NB4 (cell line): ENCODE measurements at regions not wholly inside any gene's neighbourhood (a gene's known extent, or its start where the extent isn't known, plus 50 kb on each side); places are given as distances from the start of the nearest gene placed in this dataset.

ENCODE experiments used
- DNase-seq: peaks from one replicate; pipeline ENCODE4 v3.0.0; 2010; ENCODE audit warnings: low read depth
- H3K4me3 ChIP-seq: one replicate; pipeline ENCODE4 v1.5.1; 2011; ENCODE audit warnings: mild to moderate bottlenecking, low read depth, low read length, moderate library complexity
- MYC ChIP-seq: IDR thresholded peaks from 2 replicates; pipeline ENCODE4 v1.6.1; 2011; ENCODE audit warnings: low read depth, low read length
- POLR2A ChIP-seq: IDR thresholded peaks from 2 replicates; pipeline ENCODE4 v1.6.1; 2011; ENCODE audit warnings: mild to moderate bottlenecking; ENCODE audit not compliant: insufficient read length; ENCODE audit errors: extremely low read depth
- TF ChIP-seq, protein P1 (sequence below): IDR thresholded peaks from one replicate; pipeline ENCODE4 v1.5.1; 2012; ENCODE audit warnings: low read depth, low read length
- TF ChIP-seq, protein P2 (sequence below): IDR thresholded peaks from 2 replicates; pipeline ENCODE4 v1.6.1; 2011; ENCODE audit warnings: low read depth, low read length

DNA sequence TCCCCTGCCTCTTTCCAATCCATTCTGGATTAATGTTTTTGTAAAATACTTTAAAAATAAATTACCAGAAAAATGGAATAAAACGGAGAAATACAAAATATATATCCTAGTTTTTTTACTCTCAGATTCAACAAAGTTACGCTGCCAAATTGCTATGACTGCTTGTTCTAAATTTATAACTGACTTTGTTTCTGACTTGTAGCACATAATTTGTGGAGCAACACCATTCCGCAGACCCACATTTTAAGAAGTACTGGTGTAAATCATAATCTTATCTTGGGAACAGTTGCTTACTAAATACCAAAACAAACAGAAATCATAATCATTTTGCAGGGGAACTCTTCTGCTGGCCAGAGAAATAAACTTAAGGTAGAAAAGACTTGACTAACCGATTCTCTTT lies 339.4 kb upstream of the CBLB start:
- no peak for DNase-seq
- no peak overlapping the region for H3K4me3 ChIP-seq
- TF ChIP-seq, protein P1, sequence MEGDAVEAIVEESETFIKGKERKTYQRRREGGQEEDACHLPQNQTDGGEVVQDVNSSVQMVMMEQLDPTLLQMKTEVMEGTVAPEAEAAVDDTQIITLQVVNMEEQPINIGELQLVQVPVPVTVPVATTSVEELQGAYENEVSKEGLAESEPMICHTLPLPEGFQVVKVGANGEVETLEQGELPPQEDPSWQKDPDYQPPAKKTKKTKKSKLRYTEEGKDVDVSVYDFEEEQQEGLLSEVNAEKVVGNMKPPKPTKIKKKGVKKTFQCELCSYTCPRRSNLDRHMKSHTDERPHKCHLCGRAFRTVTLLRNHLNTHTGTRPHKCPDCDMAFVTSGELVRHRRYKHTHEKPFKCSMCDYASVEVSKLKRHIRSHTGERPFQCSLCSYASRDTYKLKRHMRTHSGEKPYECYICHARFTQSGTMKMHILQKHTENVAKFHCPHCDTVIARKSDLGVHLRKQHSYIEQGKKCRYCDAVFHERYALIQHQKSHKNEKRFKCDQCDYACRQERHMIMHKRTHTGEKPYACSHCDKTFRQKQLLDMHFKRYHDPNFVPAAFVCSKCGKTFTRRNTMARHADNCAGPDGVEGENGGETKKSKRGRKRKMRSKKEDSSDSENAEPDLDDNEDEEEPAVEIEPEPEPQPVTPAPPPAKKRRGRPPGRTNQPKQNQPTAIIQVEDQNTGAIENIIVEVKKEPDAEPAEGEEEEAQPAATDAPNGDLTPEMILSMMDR: no peak
- TF ChIP-seq MYC (no peak), POLR2A (no peak)
- TF ChIP-seq, protein P2, sequence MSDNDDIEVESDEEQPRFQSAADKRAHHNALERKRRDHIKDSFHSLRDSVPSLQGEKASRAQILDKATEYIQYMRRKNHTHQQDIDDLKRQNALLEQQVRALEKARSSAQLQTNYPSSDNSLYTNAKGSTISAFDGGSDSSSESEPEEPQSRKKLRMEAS: no peak

DNA sequence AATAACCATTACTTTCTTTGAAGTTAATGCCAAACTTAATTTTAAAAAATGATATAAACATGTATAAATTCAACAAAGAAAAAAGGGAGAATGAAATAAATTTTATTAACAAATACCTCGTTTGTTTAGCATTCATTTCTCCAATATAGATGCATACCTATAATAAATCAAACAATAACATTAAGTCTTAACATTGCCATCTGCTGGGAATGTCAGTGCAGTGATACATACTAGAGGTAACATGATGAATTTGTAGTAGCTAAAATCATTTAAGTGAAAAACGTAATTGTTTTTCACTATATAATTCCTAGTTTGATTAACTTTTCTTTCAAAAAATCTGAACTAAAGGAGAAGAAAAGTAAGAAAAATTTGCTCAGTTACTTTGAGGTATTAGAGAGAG lies 340.2 kb upstream of the CBLB start:
- H3K4me3 ChIP-seq: no peak overlapping the region
- no peak for DNase-seq
- TF ChIP-seq POLR2A: no peak
- TF ChIP-seq, protein P1: no peak
- TF ChIP-seq MYC: no peak
- TF ChIP-seq, protein P2: no peak

DNA sequence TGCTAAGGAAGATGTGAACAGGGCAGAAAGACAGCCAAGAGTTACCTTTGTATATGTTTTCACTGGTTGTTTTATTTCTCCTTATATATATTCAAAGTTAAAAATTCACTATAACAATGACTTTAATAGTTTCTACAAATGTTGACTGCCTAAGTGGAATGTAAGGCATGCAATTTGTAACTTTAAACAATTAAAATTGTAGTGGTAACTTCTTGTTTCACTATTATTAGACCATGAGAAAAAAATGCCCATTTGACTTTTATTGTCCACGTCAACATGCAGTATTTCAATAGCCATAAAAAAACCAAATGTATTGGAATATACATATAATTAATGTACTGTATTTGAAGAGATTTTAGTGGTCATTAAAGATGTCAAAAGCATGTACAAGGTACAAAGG lies 340.7 kb upstream of the CBLB start:
- no peak overlapping the region for H3K4me3 ChIP-seq
- DNase-seq: no peak
- TF ChIP-seq, protein P1: no peak
- no peak for TF ChIP-seq MYC
- TF ChIP-seq, protein P2: no peak
- TF ChIP-seq POLR2A: no peak

DNA sequence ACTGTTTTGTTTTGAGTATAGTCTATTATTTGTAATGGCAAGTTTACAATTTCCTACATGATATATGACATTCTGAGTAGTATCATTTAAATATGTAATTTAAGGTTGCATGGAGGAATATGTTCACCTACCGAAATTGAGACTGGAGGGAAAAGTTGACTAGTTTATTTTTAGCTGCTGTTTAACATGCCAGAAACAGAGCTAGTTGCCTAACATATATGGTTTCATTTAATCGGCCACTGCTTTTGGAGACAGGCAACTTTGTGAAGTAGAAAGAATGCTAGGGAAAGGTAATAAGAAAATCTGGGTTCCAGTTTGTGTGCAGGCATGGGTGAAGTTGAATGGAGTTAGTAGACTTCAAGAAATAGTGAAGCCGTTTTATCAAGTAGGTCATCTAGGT lies 342.1 kb upstream of the CBLB start:
- no peak for DNase-seq
- no peak overlapping the region for H3K4me3 ChIP-seq
- TF ChIP-seq MYC (no peak), POLR2A (no peak)
- TF ChIP-seq, protein P1: no peak
- TF ChIP-seq, protein P2: no peak

DNA sequence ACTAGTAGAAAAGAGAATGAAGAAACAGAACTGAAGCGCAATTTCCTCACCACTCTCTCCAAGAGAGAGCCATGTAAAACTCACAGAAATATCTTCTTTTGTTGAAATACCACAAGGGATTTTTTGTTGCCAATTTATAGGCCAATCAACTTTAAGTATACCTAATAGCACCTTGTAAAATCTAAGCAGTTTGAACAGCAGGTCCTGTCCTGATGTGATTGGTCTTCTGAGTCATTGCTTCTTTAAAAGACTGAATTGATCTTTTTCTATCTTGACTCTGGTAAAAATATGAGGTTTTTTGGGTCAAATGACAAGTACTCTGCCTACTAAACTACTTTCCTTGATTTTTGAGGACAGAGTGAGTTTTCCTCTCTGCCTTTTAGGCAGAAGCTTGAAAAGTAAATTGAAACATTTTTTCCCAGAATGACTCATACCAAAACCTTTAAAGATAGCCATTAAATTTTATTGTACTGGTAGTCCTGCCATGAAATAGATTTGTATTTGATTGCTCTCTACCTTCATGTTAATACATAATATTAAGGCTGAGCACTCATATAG lies 343.9 kb upstream of the CBLB start:
- no peak overlapping the region for H3K4me3 ChIP-seq
- no peak for TF ChIP-seq POLR2A
- TF ChIP-seq, protein P1: no peak
- TF ChIP-seq, protein P2: no peak
- no peak for TF ChIP-seq MYC
- DNase-seq: no peak

DNA sequence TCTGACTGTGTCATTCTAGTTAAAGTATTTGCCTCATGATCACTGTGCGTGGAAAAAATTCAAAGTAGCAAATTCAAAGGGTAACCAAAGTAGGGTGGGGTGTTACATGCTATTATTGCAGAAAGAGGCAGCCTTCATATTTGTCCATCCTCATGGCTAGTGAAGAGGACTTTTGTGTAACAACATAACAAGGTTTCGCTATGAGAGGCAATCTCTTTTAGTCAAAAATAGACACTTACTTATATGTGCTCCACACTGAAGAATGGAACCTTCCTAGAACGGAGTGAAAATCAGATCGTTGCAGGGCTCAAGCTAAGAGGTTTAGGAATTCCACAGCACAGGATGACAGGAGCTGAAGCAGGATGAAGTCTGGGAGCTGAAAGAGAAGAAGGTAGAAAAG lies 345.1 kb upstream of the CBLB start:
- DNase-seq: no peak
- TF ChIP-seq, protein P1: no peak
- TF ChIP-seq POLR2A (no peak), MYC (no peak)
- TF ChIP-seq, protein P2: no peak

More for the DNA sequence above, 345.1 kb upstream of the CBLB start:
- H3K4me3 ChIP-seq: no peak overlapping the region
